ENCODE measurements at regions not wholly inside any gene's neighbourhood (a gene's known extent, or its start where the extent isn't known, plus 50 kb on each side); places are given as distances from the start of the nearest gene placed in this dataset.

DNA sequence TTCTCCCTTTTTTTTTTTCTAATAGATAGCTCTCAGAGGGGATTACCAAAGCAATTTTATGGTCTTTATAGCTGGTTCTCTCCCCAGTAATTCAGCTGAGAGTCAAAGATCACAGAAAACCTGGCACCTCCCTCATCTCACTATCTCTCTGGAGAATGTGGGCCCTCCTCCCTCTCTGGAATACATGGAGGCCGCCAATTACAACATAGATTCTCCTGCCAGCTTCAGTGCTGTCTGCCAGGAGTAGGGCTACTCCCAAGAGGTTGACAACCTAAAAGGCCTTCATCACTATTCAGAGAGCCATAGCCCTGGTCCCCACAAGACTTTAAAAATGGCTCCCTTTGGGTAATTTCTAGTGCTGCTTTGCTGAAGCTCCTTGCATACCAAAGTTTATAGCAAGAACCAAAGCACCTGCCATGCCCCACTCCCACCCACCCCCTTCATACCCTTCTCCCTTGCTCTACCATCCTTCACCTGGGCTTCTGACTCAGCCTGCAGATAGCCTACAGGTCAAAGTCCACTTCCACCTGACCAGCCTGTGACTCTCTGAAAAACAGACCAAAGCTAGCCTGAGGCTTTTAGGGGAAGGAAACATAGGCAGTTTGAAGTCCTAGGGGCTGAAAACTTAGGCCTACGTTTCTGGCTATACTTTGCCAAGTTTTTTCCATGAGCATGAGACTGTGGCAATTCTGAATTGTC is 472.3 kb downstream of the TNS1 start:
- no peak for ATAC-seq (ENCODE audit: low read depth)
- Mint-ChIP-seq H3K9me3 (ENCODE audit: insufficient read depth) (peaks cover 1% of the 10 kb centered on the region), H3K4me3 (no peak overlapping the region), H3K4me1 (no peaks in the 10 kb centered on the region), H3K27me3 (no peaks in the 10 kb centered on the region), H3K27ac (no peak overlapping the region)
- intact Hi-C loops (cut with micrococcal nuclease): no loop called here
- TF ChIP-seq EZH2 (IDR thresholded peaks at IDR 0.05; ENCODE audit: borderline replicate concordance, insufficient read depth, low read depth, low read length, poor library complexity, severe bottlenecking) (no peak), CTCF (IDR thresholded peaks at IDR 0.05) (no peak)
- Histone ChIP-seq H3K27me3 (replicated peaks in 1 of 4; ENCODE audit: control extremely low read depth in 1 of 4, control insufficient read depth in 3 of 4, insufficient read depth in 4 of 4, low read length in 3 of 4) (no peaks in the 10 kb centered on the region), H3K79me2 (ENCODE audit: control insufficient read depth, insufficient read depth, low read length) (no peaks in the 10 kb centered on the region), H3K9ac (ENCODE audit: low read length) (no peak overlapping the region), H3K4me3 (ENCODE audit: control extremely low read depth in 1 of 5, extremely low read depth in 1 of 5, insufficient read depth in 1 of 5, low read depth in 2 of 5, low read length in 4 of 5) (no peak overlapping the region), H3K9me3 (ENCODE audit: control extremely low read depth in 1 of 3, control insufficient read depth in 2 of 3, insufficient read depth in 1 of 3, low read length in 2 of 3) (no peaks in the 10 kb centered on the region), H3K4me1 (ENCODE audit: control insufficient read depth in 2 of 2, insufficient read depth in 2 of 2, low read length in 2 of 2) (no peaks in the 10 kb centered on the region), H3K36me3 (replicated peaks in 1 of 2; ENCODE audit: control extremely low read depth in 1 of 2, control insufficient read depth in 1 of 2, extremely low read depth in 1 of 2, insufficient read depth in 2 of 2, low read length in 1 of 2) (no peaks in the 10 kb centered on the region), H3K27ac (ENCODE audit: low read length in 2 of 2) (no peak overlapping the region), H3K4me2 (replicated peaks; ENCODE audit: low read depth, low read length, poor library complexity, severe bottlenecking) (no peak overlapping the region), H4K20me1 (ENCODE audit: control insufficient read depth, insufficient read depth, low read length, poor library complexity, severe bottlenecking) (no peaks in the 10 kb centered on the region), H2AFZ (ENCODE audit: insufficient read depth, low read depth, low read length, poor library complexity, severe bottlenecking) (no peak overlapping the region)
- ChIA-PET POLR2A (no interaction called here), CTCF (no interaction called here)
- 83% methylated on average over 2 of the region's 2 CpGs for WGBS (ENCODE audit: insufficient coverage)
- no peak for DNase-seq

DNA sequence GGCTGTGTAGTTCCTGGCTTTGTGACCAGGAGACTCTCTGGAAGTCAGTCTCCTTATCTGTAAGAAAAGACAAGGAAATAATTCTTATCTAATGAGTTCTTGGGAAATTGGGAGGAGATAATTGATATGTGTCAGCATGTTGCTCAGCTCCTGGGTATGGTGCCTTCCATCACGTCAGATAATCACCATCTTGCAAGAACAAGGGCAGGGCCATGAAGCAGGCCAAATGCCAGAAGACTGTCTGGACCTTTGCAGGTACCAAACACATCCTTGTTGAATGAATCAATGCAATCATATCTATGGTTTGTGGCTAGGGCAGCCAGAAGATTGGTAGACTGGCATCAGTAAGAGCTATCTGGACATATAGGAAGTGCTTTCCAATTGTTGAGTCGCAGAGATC is 473.5 kb downstream of the TNS1 start:
- Histone ChIP-seq H3K9ac (ENCODE audit: low read length) (no peak overlapping the region), H3K4me1 (ENCODE audit: control insufficient read depth in 2 of 2, insufficient read depth in 2 of 2, low read length in 2 of 2) (no peaks in the 10 kb centered on the region), H3K27me3 (replicated peaks in 1 of 4; ENCODE audit: control extremely low read depth in 1 of 4, control insufficient read depth in 3 of 4, insufficient read depth in 4 of 4, low read length in 3 of 4) (no peaks in the 10 kb centered on the region), H3K79me2 (ENCODE audit: control insufficient read depth, insufficient read depth, low read length) (no peaks in the 10 kb centered on the region), H3K9me3 (ENCODE audit: control extremely low read depth in 1 of 3, control insufficient read depth in 2 of 3, insufficient read depth in 1 of 3, low read length in 2 of 3) (no peaks in the 10 kb centered on the region), H2AFZ (ENCODE audit: insufficient read depth, low read depth, low read length, poor library complexity, severe bottlenecking) (no peak overlapping the region), H3K27ac (ENCODE audit: low read length in 2 of 2) (no peak overlapping the region), H3K36me3 (replicated peaks in 1 of 2; ENCODE audit: control extremely low read depth in 1 of 2, control insufficient read depth in 1 of 2, extremely low read depth in 1 of 2, insufficient read depth in 2 of 2, low read length in 1 of 2) (no peaks in the 10 kb centered on the region), H4K20me1 (ENCODE audit: control insufficient read depth, insufficient read depth, low read length, poor library complexity, severe bottlenecking) (no peaks in the 10 kb centered on the region), H3K4me3 (ENCODE audit: control extremely low read depth in 1 of 5, extremely low read depth in 1 of 5, insufficient read depth in 1 of 5, low read depth in 2 of 5, low read length in 4 of 5) (no peak overlapping the region), H3K4me2 (replicated peaks; ENCODE audit: low read depth, low read length, poor library complexity, severe bottlenecking) (no peak overlapping the region)
- CTCF ChIA-PET: no interaction called here
- DNase-seq (no peak), ATAC-seq (ENCODE audit: low read depth) (no peak)
- H3K4me1 Mint-ChIP-seq: no peaks in the 10 kb centered on the region
- H3K27ac Mint-ChIP-seq: no peak overlapping the region
- WGBS (ENCODE audit: insufficient coverage): no CpG with 5 or more reads among the region's 2 CpGs
- no peak for TF ChIP-seq CTCF (IDR thresholded peaks at IDR 0.05)
- TF ChIP-seq EZH2 (IDR thresholded peaks at IDR 0.05; ENCODE audit: borderline replicate concordance, insufficient read depth, low read depth, low read length, poor library complexity, severe bottlenecking): no peak
- H3K27me3 Mint-ChIP-seq: no peaks in the 10 kb centered on the region
- H3K9me3 Mint-ChIP-seq (ENCODE audit: insufficient read depth): peaks cover 1% of the 10 kb centered on the region
- intact Hi-C loops (cut with micrococcal nuclease): no loop called here
- no peak overlapping the region for H3K4me3 Mint-ChIP-seq
- POLR2A ChIA-PET: no interaction called here
